Kasumi-1 (cell line): ENCODE measurements at regions not wholly inside any gene's neighbourhood (a gene's known extent, or its start where the extent isn't known, plus 50 kb on each side); places are given as distances from the start of the nearest gene placed in this dataset.

Source experiments
- DNase-seq, 2 experiments: peaks; one replicate each; lab custom pipeline; 2025; lab: John Stamatoyannopoulos, UW

DNA sequence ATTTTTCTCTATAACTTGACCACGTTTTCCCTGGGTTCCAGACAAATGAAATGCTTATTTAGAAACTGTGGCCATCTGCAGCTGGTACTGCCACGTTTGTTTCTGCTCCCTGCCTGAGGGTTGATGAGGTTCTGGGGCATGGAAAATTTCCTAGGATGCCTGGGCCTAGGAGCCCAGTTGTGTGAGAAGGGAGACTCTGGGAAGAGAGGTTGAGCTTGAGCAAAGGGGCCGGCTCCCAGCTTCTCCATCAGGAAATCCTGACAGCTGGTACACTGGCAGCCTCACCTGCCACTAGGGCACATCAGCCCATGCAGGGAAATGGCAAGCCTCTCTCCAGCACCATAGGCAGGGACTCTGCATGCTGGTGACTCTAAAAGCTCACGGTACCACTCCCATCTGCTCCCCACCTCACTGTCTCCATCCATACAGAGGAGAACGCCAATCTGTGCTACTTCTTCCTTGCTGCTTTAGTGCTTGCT lies 165.4 kb upstream of the PPP2R3A start:
- DNase-seq = no peak

DNA sequence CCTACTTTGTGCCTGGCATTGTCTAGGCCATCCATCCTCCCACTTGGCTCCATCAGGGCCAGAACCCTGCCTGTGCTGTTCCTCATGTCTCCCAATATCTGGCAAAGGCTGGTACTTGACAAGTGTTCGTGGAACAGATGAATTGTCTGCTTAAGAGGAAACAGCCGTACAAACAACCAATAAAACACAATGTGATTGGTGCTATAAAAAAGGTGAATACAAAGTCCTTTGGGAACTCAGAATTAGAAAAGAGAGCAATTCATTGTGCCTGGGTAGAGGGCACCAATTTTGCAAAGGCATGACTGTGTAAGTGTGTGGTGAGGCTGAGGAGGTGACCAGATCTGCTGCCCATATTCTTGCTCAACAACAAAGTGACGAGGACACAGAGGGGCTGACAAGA lies 164.5 kb upstream of the PPP2R3A start:
- DNase-seq = no peak

DNA sequence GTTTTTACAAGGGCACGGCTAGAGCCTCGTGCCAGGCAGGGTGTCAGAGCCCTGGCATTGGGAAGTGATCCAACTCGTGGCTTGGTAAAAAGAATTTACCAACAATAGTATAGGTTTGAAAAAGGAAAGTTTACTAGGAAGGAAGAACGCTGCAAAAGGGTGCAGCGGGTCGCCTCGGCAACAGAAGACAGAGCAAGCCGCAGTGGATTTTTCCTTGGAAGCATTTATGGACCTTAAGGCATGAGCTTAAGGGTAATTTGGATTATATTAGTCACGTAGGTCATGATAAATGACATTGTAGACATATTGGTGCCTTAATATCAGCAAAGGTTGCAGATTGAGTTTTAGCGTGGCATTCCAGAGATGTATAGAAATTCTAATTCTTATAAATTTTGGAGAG lies 163.4 kb upstream of the PPP2R3A start:
- no peak for DNase-seq

DNA sequence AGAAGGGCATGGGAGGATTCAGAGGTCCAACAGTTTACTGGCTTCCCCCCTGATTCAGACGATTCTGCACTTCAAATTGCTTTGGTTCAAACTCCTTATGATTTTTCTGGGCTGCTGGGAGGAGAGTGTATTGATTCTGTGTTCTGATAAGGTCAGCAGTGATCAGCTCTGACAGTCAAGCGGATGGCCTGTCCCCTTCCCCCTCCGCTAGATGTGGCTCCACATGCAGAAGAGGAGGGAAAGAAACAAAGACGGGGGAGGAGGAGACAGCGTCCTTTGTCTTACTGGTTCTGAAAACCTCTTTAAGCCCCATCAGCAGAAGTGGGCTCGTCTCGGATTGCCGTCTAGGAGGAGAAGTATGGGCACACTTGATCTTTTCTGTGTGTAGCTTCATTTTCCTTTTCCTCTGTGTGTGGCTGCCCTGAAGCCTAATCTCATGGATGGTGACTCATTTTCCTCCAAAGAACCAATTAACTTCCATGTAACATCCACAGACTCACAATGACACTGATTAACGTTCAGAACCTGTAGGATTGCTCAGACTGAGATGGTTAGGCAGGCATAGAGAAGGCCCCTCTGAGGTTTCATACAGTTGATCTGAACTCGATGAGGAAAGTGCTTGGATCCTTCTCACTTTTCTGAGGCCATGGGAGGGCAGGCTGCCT lies 162.4 kb upstream of the PPP2R3A start:
- no peak for DNase-seq

DNA sequence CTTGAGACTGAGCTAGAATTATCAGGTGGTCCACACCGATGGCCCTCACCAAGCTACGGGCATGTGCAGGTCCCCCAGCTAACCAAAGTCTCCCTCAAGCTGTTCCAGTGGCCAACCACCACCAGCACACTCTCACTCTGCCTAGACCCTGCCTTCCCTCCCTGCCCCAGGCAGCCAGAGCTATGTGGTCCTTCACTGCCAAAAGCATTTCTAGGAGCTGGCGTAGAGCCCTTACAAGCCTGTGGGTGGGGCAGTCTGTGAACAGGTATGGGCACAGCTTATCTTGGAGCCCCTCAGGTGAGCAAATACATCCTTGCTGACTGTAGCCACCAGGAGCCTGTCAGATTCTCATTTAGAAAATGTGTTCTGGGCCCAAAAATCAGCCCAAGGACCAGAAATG lies 159.8 kb upstream of the PPP2R3A start:
- no peak for DNase-seq

DNA sequence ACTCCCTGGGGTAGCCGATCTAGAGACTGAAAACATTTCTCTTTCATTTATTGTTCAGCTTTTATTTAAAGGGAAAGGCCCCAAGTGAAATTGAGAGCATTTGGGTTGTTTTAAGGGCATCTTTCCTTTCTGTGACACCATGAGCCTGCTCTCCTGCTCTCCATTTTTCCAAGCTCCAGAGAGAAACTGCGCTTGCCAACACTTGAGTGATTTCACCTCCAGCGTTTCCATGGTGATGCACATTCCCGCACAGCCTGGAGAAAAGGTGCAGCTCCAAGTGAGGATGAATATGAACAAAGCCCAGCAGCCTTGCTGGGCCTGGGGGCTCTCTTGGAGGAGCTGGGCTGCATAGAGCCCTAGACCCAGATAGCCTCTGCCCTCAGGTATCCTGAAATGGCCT lies 159.2 kb upstream of the PPP2R3A start:
- no peak for DNase-seq

DNA sequence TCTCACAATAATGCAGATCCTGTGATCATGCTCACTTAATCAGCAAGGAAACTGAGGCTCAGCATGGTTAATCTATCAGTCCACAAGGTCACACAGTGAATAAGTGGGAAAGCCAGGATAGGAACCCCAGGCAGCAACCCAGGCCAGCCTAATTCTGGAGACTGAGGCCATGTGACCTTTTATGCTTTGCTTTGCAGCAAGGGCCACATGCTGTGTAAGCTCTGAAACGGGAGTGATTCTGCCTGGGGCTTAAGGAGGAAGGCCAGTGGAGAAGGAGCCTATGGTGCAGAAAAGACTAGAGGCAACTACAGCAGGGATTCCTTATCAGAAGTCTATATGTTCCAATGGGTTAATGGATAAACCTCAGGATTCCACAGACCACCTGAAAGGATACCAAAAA lies 157.6 kb upstream of the PPP2R3A start:
- DNase-seq = no peak

DNA sequence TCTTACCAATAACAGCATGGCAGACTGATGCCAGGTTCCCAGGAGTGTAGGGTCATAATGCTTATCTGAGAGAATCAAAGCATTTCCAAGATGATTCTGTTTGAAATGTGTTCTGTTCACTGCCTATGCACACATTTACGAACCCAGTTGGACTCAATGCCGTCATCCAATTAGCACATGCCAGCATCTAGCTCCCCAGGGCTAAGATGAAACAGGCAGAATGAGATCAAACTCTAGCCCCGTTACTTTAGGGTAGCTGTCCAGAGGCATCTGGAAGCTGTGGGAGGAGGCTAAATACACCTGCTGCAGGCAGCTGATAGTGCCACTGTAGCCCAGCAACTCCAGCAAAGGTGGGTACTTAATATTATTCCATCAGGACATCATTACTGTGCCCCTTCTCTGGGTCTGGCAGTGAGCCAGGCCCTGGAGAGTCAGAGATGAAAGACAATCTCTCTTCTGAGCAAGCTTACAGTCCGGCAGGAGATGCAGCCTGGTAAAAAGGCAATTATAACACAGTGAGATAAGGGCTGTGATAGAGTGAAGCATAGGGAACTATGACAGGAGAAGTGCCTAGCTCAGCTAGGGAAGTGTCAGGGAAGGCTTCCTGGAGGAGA lies 156.4 kb upstream of the PPP2R3A start:
- no peak for DNase-seq

DNA sequence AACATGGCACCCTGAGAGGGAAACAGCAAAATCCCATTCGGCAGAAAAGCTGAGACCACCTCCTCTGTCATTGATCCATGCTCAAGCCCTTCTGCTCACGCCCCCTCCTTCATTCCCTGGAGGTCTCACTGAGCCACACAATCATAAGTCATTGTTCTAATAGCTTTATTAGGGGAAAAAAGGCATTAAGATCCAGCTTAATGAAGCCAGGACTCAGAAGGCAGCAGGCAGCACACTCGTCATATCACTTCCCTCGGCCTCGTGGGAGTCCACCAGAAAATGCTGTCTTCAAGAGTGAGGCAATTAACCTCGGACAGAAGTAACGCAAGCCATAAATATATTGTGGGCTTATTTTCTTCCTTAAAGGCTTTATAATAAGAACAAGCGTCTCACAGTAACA lies 153.9 kb upstream of the PPP2R3A start:
- no peak for DNase-seq

DNA sequence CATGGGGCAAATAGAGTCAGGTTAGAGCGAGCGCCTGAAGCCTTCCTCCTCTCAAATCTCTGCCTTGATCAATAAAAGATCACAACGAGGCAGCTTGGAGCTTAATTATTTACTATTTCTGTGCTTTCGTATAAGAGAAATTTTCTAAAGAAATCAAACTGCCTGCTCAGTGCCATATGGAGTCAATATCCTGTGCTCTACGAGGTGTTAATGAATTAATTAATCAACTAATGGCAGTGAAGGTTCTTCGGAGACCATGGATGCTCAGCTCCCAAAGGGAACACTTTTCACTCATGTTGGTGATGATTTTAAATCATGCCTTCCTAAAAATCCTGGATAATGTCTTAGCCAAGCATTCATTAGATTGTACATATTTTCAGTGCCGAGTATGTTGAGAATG lies 153.5 kb upstream of the PPP2R3A start:
- no peak for DNase-seq

DNA sequence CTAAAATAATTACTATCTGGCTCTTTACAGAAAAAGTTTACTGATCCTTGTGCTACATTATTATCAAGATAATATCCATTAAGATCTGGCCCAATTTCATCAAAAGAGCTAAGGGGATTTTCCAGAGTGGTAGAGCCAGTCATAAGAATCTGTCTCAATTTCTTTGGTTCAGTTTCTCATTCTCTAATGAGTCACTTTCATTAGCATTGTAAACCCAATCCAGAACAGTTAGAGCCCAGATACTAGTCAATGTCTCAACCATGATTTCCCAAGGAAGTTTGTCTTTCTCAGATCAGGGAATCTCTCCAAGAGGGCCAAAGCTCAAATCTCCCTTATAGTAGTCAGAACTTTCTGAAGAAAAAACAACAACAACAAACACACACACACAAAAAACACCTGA lies 131.1 kb upstream of the PPP2R3A start:
- no peak for DNase-seq

DNA sequence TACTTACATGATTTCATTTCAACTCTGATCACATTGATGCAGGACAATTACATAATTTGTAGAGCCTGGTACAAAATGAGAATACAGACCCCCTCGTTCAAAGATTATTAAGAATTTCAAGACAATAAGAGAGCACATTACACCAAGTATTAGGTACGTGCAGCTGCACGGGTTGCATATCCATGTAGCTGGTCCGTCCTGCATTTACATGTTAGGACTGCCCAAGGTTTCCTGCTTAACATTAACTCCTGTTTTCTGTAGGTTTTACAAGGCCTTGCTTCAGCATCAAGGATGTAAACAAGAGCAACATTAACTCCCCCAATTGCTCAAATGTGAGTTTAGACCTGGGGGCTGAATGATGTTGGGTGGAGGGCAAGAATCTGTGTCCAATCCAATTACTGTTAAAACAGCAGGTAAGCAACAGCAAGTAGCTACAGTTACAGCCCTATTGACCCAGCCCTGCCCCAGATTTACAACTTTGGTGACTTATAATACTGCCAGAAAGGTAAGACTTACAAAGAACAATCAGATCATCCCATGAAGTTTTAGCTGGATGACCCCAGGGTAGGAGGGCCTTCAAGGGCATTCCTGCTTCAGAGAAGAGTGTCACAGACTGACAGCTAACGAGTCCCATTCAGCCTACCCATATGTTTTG lies 127.4 kb upstream of the PPP2R3A start:
- no peak for DNase-seq

DNA sequence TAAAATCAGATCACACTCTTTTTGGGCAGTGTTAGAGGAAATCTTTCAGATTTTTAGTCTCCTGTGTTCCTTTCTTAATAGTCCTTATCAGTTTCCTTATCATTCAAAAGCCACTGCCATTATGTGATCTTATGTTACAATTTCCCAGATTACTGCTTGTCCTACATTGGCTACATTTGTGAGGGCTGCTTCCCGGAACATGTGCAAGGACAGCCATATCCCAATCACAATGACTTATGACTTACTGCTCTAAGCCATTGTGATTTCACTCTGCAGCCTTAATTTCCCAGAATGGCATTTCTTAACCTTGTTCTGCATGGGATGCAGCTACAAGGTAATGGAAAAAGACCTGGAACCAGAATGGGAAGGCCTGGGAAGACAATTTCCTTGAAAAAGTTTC lies 125.1 kb upstream of the PPP2R3A start:
- DNase-seq = no peak

DNA sequence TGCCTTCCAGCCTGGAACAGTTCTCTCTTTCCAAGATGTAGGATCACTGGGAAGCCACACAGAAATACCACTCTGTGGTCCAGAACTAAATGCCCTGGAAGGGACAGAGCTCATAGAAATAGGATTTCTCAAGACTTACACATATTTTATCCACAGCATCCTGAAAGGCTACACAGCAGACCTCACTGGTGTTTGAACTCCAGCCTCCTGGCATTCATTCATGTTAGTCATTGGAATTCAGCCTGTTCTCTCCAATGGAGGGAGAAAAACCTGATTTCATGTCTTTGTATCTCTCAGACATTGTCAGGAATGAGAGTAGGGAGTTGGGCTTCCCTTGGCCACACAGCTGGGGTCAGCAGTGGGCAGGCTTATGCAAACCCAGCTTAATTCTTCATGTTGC lies 121.1 kb upstream of the PPP2R3A start:
- DNase-seq = no peak

DNA sequence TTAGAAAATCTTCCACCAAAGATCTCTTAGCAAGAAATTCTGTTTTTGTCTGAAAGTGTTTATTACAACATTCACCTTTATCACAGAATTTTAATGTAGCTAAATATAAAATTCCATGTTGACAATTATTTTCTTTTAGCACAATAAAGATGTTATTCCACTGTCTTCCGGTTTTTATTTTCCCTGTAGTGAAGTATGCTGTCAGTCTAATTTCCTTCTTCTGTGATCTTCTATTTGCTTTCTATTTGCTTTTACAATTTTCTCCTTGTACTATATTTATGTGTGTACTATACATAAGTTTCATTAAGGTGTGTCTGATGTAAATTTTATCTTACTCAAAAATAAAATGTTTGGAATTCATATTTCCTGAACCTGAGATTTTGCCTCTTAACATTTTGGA lies 117.5 kb upstream of the PPP2R3A start:
- no peak for DNase-seq

DNA sequence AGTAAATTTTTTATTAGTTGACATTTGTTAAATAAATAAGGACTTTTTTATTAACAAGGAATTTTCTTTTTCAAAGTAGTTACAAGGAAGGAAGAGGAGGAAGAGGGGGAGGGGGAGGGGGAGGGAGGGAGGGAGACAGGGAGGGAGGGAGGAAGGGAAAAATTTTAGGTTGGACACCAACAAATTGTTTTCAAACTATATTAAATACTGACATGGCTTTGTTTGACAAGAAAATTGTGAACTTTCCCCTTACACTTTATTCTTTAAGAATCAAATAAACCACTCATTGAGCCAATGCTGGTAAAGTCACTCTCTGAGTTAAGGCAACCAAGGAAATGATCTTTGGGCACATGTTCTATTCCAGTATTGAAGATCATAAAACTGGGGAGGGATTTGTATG lies 115.7 kb upstream of the PPP2R3A start:
- no peak for DNase-seq

DNA sequence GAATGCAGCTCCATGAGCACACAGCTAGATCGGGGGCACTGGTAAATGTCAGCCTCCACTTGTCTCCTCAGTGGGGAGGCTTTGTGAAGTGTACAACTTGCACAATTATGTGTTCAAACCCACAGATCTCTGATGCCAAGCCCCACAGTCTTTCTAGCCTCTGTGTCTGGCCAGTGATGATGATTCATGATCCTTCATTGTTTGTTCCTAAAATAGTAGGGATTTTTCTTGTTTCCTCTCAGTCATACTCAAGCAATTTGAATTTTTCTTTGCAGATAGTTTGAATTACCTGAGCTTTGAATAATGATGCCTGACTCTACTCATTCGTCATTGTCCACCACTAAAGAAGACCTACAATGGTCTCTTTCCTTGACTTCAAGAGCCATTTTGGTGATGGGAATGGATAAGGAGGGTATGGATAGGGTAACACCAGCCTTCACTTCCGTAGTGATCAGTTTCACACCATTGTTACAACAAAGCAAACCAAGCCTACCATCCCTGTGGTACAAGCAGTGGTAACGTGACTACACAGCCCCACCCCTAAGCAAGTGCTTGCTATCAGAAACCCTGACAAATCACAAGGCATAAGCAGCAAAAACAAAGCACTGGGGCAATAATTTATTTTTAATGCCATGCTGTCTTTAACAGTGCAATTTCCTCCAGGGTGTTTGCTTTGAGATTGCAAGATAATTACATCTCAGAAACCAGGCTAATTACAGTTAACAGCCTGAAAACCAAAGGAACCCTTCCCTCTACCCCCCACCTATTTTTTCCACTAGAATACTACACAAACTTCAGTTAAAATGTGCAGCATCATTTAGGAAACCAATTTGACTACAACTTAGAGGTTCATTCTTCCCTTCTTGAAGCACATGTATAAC lies 114.1 kb upstream of the PPP2R3A start:
- no peak for DNase-seq

DNA sequence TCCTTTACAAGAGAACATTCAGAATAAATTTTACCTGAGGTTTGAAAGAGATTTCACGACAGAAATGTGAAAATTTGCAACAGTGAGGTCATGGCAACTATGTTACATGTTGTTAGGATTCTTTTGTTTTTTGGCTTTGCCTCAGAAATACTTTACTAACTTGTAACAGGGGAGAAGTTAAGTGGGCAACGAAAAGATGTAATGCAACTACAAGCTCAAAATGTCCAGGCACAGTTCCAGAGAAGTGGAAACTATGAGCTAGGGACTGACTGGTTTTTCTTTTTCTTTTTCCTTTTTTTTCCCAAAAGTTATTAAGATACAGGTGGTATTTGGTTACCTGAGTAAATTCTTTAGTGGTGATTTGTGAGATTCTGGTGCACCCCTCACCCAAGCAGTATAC lies 111.5 kb upstream of the PPP2R3A start:
- DNase-seq = no peak

DNA sequence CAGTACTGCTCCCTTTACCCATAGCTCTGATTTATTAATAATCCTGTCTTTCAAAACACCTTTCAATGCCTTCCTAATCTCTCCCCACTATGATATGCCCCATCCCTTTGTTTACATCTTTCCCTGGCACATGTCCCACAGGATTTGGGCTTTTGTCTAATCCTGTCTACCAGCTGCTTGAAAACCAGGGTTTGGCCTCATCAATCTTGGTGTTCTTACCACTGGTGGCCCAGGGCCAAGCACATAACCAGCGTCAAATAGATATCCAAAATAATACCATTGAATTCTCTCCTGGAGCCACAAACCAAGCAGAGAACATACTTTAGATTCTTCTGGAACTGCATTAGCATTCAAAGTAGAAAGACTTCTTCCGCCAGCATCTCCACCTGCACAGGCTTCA lies 104.8 kb upstream of the PPP2R3A start:
- no peak for DNase-seq

DNA sequence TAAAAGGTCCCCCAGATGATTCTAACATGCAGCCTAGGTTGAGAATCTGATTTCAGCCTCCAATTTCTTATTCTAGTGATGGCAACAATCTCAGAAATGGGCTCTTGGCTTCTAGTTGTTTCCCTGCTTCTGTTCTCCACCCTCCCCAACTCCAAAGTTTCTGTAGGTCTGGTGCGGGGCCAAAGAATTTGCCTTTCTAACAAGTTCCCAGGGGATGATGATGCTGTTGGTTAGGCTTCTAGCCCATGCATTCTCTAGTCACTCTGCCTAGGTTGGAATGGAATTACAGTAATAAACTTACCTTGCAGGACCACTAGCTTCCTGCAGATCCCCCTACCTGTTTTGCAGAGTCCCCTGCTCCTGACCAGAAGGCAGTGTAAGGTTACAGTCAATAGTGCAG lies 103.2 kb upstream of the PPP2R3A start:
- DNase-seq = no peak

DNA sequence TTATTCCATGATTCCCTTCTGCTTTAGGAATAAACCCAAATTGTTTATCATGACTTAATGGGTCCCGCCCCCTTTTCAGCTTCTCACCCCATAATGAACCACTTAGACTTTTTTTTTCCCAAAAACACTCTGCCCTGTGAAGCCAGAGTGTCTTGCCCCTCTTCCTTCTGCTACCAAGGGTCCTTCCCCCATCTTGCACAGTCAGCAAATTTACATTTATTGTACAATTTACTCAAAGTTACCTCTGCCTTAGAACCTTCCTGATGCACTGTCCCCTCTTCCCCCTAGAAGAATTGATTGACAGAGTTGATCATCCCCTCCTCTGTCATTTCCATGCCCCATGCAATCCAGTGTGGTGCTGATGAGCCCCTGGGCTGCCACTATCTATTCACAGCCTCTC lies 101.5 kb upstream of the PPP2R3A start:
- DNase-seq = no peak

DNA sequence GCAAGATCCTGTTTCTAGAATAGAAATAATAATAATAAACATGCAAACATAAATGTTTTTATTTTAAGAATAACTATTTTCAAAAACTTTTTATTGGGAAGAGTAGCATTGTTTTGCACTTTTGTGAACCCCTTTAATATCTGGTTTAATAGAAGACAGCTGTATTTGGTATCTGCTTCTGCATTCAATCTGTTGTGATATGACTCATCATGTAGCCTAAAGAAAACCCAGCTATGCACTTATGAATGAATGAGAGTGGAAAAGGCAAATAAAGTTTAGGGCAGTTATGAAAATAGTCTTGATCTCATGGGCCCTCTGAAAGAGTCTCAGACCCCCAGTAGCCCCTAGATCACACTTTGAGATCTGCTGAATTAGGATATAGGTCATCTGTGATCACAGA lies 100.4 kb upstream of the PPP2R3A start:
- no peak for DNase-seq

DNA sequence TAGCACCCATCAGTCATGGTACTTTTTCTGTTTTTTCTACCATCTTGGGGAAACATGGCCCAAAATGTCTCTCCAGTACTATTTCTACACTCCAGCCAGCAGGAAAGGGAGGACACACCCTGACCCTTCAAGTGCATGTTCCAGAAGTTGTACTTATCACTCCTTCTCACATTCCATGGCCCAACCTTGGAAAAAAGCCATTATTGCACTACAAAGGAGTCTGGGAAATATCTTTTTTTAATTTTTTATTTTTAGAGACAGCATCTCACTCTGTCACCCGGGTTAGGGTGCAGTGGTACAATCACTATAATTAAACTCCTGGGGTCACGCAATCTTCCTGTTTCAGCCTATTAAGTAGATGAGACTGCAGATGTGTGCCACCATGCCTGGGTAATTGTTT lies 100.0 kb upstream of the PPP2R3A start:
- no peak for DNase-seq
